Stimulated activated naive CD8-positive, alpha-beta T cell treated with anti-CD3 and anti-CD28 coated beads, Interleukin-15, amount 100 ng/mL, for 72 hours (primary cell): ENCODE measurements at regions not wholly inside any gene's neighbourhood (a gene's known extent, or its start where the extent isn't known, plus 50 kb on each side); places are given as distances from the start of the nearest gene placed in this dataset.

Experiments
- ATAC-seq: fragments of 150-1000 bp; cut with Tn5 transposase; 2 replicates; pipeline ENCODE4 v1.10.0; 2021; ENCODE audit warnings: mild to moderate bottlenecking, moderate library complexity
- DNase-seq, 2 donors: peaks; one replicate each; pipeline ENCODE4 v3.0.0; 2021 to 2022
- H3K27ac Mint-ChIP-seq, 2 donors: one replicate each; pipeline ENCODE4 v1.8.0; 2022; ENCODE audit warnings: mild to moderate bottlenecking in 2 of 2, mixed read lengths in 2 of 2, moderate library complexity in 2 of 2
- H3K27me3 Mint-ChIP-seq: one replicate; pipeline ENCODE4 v1.8.0; 2022; ENCODE audit warnings: mixed read lengths
- H3K4me1 Mint-ChIP-seq: one replicate; pipeline ENCODE4 v1.8.0; 2022; ENCODE audit warnings: mild to moderate bottlenecking, mixed read lengths
- H3K4me3 Mint-ChIP-seq, 2 donors: one replicate each; pipeline ENCODE4 v1.8.0; 2022; ENCODE audit warnings: mild to moderate bottlenecking in 2 of 2, mixed read lengths in 2 of 2, moderate library complexity in 1 of 2
- H3K9me3 Mint-ChIP-seq, 2 donors: one replicate each; pipeline ENCODE4 v1.8.0; 2022; ENCODE audit warnings: mixed read lengths in 2 of 2

DNA sequence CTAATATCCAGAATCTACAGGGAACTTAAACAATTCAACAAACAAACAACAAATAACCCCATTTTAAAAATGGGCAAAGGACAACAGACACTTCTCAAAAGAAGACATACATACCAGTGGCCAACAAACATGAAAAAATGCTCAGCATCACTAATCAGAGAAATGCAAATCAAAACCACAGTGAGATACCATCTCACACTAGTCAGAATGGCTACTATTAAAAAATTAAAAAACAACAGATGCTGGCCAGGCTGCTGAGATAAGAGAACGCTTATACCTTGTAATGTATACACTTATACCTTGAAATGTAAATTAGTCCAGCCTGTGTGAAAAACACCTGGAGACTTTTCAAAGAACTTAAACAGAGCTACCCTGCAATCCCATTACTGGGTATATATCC lies 166.8 kb downstream of the IBTK start:
- H3K27ac Mint-ChIP-seq, result no peak overlapping the region
- H3K9me3 Mint-ChIP-seq, result no peaks in the 10 kb centered on the region
- H3K4me3 Mint-ChIP-seq, result no peak overlapping the region
- DNase-seq, result no peak
- no peak for ATAC-seq
- H3K4me1 Mint-ChIP-seq, result no peaks in the 10 kb centered on the region
- no peaks in the 10 kb centered on the region for H3K27me3 Mint-ChIP-seq

- ATAC-seq (no peak), DNase-seq (no peak)
- H3K27ac Mint-ChIP-seq, result no peak overlapping the region
- H3K4me1 Mint-ChIP-seq, result no peaks in the 10 kb centered on the region
- H3K4me3 Mint-ChIP-seq, result no peak overlapping the region
- H3K9me3 Mint-ChIP-seq, result no peaks in the 10 kb centered on the region
- no peaks in the 10 kb centered on the region for H3K27me3 Mint-ChIP-seq
Observed at GRCh38 chr6:82078286-82078908, 169.1 kb downstream of the IBTK start.

GRCh38 chr6:82076916-82077315 lies 170.6 kb downstream of the IBTK start:
- Mint-ChIP-seq H3K27me3 (no peaks in the 10 kb centered on the region), H3K4me1 (no peaks in the 10 kb centered on the region), H3K9me3 (no peaks in the 10 kb centered on the region), H3K27ac (no peak overlapping the region), H3K4me3 (no peak overlapping the region)
- no peak for DNase-seq
- ATAC-seq, result no peak

GRCh38 chr6:82074556-82074955 lies 173.0 kb downstream of the IBTK start:
- ATAC-seq (no peak), DNase-seq (no peak)
- no peak overlapping the region for H3K27ac Mint-ChIP-seq
- no peak overlapping the region for H3K4me3 Mint-ChIP-seq
- no peaks in the 10 kb centered on the region for H3K9me3 Mint-ChIP-seq
- no peaks in the 10 kb centered on the region for H3K4me1 Mint-ChIP-seq
- H3K27me3 Mint-ChIP-seq, result no peaks in the 10 kb centered on the region

DNA sequence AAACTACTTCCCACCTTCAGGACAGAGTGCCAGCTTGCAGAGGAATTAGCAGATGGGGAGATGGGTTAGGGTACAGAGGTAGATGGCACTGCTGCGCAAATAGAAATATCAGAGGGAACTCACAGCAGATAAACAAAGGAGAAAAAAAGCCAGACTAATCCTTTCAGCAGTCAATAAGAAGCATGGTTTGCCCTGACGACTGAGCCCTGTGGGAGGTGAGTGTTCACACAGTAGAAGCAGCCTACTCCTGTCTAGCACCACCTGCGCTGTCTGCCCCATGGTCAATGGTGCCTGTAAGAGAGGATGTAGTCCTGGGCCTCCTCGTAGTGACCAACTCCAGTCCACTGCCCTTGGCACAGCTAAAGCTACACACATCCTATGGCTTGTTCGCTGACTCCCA lies 174.1 kb downstream of the IBTK start:
- H3K27ac Mint-ChIP-seq, result no peak overlapping the region
- ATAC-seq, result no peak
- no peak overlapping the region for H3K4me3 Mint-ChIP-seq
- no peaks in the 10 kb centered on the region for H3K4me1 Mint-ChIP-seq
- H3K27me3 Mint-ChIP-seq, result no peaks in the 10 kb centered on the region
- DNase-seq, result no peak
- H3K9me3 Mint-ChIP-seq, result no peaks in the 10 kb centered on the region

DNA sequence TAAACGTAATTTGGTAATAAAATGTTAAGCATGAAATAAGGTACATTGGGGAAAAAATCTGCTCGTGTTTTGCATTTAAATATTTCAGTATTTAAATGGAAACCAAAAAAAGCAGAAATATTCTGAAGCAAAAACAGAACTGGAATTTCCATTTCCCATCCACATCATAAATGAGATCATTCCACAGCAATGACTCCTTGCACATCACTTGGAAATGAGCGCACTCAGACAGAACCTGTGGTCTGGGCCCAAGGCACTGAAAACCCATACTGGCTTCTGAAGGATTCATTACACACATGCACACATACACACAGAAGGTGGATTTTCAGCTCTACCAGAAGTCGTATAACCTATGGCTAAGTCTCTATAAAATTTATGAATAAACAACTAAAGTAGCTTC lies 174.8 kb downstream of the IBTK start:
- Mint-ChIP-seq H3K4me1 (no peaks in the 10 kb centered on the region), H3K27me3 (no peaks in the 10 kb centered on the region), H3K4me3 (no peak overlapping the region), H3K9me3 (no peaks in the 10 kb centered on the region), H3K27ac (no peak overlapping the region)
- no peak for ATAC-seq
- DNase-seq, result no peak

- no peaks in the 10 kb centered on the region for H3K9me3 Mint-ChIP-seq
- ATAC-seq (no peak), DNase-seq (no peak)
- H3K4me1 Mint-ChIP-seq, result no peaks in the 10 kb centered on the region
- H3K27me3 Mint-ChIP-seq, result no peaks in the 10 kb centered on the region
- H3K27ac Mint-ChIP-seq, result no peak overlapping the region
- H3K4me3 Mint-ChIP-seq, result no peak overlapping the region
Observed at GRCh38 chr6:82072121-82072521, 175.4 kb downstream of the IBTK start.

DNA sequence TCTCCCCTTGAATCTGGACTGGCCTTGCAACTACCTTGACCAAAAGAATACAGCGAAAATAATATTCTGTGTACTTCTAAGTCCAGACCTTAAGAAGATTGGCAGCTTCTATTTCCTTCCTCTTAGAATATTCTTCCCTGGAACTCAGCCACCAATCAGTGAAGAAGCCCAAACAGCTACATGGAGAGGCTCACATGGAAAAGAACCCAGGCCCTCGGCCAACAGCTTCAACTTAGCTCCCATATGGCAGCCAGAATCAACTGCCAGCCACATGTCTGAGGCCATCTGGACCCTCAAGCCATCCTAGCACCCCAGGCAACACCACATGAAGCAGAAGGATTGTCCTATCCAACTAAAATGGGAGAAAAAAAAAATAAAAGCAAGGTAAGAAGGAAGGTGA lies 178.8 kb downstream of the IBTK start:
- no peaks in the 10 kb centered on the region for H3K27me3 Mint-ChIP-seq
- no peak overlapping the region for H3K4me3 Mint-ChIP-seq
- no peak for ATAC-seq
- no peak overlapping the region for H3K27ac Mint-ChIP-seq
- DNase-seq, result no peak
- H3K9me3 Mint-ChIP-seq, result no peaks in the 10 kb centered on the region
- no peaks in the 10 kb centered on the region for H3K4me1 Mint-ChIP-seq

DNA sequence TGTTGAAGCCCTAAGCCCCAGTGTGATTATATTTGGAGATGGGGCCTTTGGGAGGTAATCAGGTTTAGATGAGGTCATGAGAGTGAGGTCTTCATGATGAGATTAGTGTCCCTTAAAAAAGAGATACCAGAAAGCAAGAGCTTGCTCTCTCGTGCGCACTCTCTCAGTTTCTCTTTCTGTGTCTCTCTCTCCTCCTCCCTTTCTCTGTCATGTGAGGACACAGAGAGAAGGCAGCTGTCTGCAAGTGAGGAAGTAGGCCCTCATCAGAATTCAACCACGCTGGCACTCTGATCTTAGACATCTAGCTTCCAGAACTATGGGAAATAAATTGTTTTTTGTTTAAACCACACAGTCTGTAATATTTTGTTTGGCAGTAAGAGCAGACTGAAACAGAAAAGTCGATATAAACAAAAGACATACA lies 180.5 kb downstream of the IBTK start:
- no peak overlapping the region for H3K27ac Mint-ChIP-seq
- H3K4me1 Mint-ChIP-seq, result no peaks in the 10 kb centered on the region
- DNase-seq (no peak), ATAC-seq (no peak)
- no peak overlapping the region for H3K4me3 Mint-ChIP-seq
- no peaks in the 10 kb centered on the region for H3K27me3 Mint-ChIP-seq
- H3K9me3 Mint-ChIP-seq, result no peaks in the 10 kb centered on the region

- no peak for ATAC-seq
- H3K4me1 Mint-ChIP-seq, result no peaks in the 10 kb centered on the region
- H3K27me3 Mint-ChIP-seq, result no peaks in the 10 kb centered on the region
- H3K4me3 Mint-ChIP-seq, result no peak overlapping the region
- no peak overlapping the region for H3K27ac Mint-ChIP-seq
- H3K9me3 Mint-ChIP-seq, result no peaks in the 10 kb centered on the region
- DNase-seq, result no peak
Observed at GRCh38 chr6:82066196-82066595, 181.3 kb downstream of the IBTK start.

GRCh38 chr6:82063574-82063973 lies 184.0 kb downstream of the IBTK start:
- Mint-ChIP-seq H3K27me3 (no peaks in the 10 kb centered on the region), H3K4me1 (no peaks in the 10 kb centered on the region), H3K4me3 (no peak overlapping the region), H3K27ac (no peak overlapping the region), H3K9me3 (no peaks in the 10 kb centered on the region)
- DNase-seq (no peak), ATAC-seq (no peak)

DNA sequence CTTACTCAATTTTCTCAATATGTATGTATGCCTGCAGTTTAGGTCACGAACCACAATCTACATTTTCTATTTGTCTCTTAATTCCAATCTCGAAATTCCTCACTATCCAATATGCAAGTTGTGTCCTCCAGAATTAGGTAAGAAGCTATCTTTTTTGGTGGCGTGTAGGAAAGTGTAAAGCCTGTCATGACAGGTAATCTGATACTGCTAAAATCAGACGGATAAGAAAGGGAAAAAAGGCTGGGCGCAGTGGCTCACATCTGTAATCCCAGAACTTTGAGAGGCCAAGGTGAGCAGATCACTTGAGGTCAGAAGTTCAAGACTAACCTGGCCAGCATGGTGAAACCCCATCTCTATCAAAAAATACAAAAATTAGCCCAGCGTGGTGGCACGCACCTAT lies 185.3 kb downstream of the IBTK start:
- Mint-ChIP-seq H3K4me3 (no peak overlapping the region), H3K9me3 (no peaks in the 10 kb centered on the region), H3K27ac (no peak overlapping the region), H3K27me3 (peaks cover 6% of the 10 kb centered on the region), H3K4me1 (no peaks in the 10 kb centered on the region)
- ATAC-seq (no peak), DNase-seq (no peak)

GRCh38 chr6:82057846-82058554 lies 189.5 kb downstream of the IBTK start:
- H3K27me3 Mint-ChIP-seq, result peaks cover 21% of the 10 kb centered on the region
- H3K9me3 Mint-ChIP-seq, result peaks cover 0 to 6% of the 10 kb centered on the region in 2 donors
- H3K27ac Mint-ChIP-seq, result peak overlapping the region in 1 of 2 donors; percentile 49
- H3K4me1 Mint-ChIP-seq, result no peaks in the 10 kb centered on the region
- DNase-seq (no peak), ATAC-seq (no peak)
- H3K4me3 Mint-ChIP-seq, result no peak overlapping the region

DNA sequence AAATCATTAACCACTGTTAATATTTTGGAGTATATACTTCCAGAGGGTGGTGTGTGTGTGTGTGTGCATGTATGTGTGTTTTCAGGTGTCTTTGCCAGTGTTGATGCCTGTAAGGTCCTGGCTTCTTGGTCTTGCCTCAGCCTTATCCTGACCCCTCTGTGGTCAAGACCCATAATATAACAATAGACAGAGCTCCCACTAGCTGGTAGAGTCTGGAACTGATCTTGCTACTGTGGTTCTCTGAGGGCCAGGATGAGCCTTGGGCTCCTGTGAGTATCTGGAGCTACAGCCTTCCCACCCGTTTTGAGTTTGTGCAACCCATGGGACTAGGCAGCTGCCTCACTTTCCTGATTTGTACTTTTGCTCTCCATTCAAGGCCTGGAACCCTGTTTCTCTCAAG lies 191.0 kb downstream of the IBTK start:
- no peak for ATAC-seq
- no peak overlapping the region for H3K27ac Mint-ChIP-seq

DNA sequence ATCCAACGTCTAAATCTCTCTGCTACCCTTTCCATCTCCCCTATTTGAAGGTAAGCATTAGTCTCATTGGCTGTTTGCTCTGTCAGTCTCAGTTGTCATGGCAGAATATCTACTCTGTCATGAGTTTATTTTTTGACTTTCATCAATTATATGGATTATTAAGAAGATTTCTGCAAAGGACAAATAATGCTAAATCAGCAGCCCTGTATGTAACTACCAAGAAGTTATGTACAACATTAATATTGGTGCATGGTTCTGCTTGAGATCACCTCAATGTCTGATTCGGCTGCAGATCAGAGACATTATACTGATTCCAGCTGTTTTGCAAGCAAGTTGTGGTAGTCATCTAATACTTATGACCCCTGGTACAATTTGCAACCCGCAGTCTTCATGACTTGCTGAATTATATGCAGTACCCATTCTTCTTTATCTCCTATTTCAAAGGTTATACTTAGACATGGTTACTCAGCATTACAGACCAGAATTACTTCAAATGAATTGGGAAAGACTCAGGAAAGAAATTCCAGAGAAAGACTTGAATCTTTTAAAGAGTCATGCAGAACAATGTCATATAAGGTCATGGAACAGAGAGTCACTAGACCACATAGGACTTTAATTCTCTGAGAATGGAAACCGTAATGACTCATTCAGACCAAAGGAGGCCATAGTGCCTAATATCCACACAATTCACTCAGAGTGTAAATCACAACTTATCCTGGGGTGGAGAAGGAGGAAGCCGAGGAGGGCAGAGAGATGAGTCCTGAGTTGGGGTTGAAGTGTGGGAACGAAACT lies 201.4 kb downstream of the IBTK start:
- no peak for ATAC-seq
- Mint-ChIP-seq H3K4me3 (no peak overlapping the region), H3K4me1 (no peaks in the 10 kb centered on the region)

More for the DNA sequence above, 191.0 kb downstream of the IBTK start:
- no peak for DNase-seq
- Mint-ChIP-seq H3K4me3 (no peak overlapping the region), H3K9me3 (peaks cover 0 to 6% of the 10 kb centered on the region in 2 donors), H3K27me3 (peaks cover 21% of the 10 kb centered on the region), H3K4me1 (no peaks in the 10 kb centered on the region)

More for the DNA sequence above, 201.4 kb downstream of the IBTK start:
- no peaks in the 10 kb centered on the region for H3K27me3 Mint-ChIP-seq
- H3K9me3 Mint-ChIP-seq, result no peaks in the 10 kb centered on the region
- H3K27ac Mint-ChIP-seq, result no peak overlapping the region
- no peak for DNase-seq
